Upper lobe of left lung (tissue), 6 donors: ENCODE measurements at regions not wholly inside any gene's neighbourhood (a gene's known extent, or its start where the extent isn't known, plus 50 kb on each side); places are given as distances from the start of the nearest gene placed in this dataset.
A peak's percentile ranks its signal among the peaks of the same experiment; 100 is the strongest.

Experiments
- ATAC-seq, 2 donors: fragments of 200-7000 bp; cut with Tn5 transposase; one replicate each; pipeline ENCODE4 v1.9.1; 2022; ENCODE audit warnings: mild to moderate bottlenecking in 2 of 2, moderate library complexity in 2 of 2; ENCODE audit not compliant: low FRiP score in 2 of 2
- DNase-seq, 2 donors: peaks; one replicate each; pipeline ENCODE4 v3.0.0-alpha.2; 2019 to 2020
- H3K27ac ChIP-seq, 4 donors: fragments of 200-600 bp; sonication (generic); one replicate each; pipeline ENCODE4 v1.5.1; 2016 to 2019
- H3K27me3 ChIP-seq, 4 donors: fragments of 200-600 bp; sonication (generic); one replicate each; pipeline ENCODE4 v1.5.1; 2017 to 2019
- H3K36me3 ChIP-seq, 4 donors: fragments of 200-600 bp; sonication (generic); one replicate each; pipeline ENCODE4 v1.5.1; 2016 to 2019
- H3K4me1 ChIP-seq, 4 donors: fragments of 200-600 bp; sonication (generic); one replicate each; pipeline ENCODE4 v1.5.1; 2018 to 2019
- H3K4me3 ChIP-seq, 4 donors: fragments of 200-600 bp; sonication (generic); one replicate each; pipeline ENCODE4 v1.5.1; 2017 to 2019; ENCODE audit warnings: mild to moderate bottlenecking in 2 of 4, moderate library complexity in 1 of 4
- H3K9me3 ChIP-seq, 4 donors: fragments of 200-600 bp; sonication (generic); one replicate each; pipeline ENCODE4 v1.5.1; 2018 to 2019
- EP300 ChIP-seq, 4 donors: sonication (generic); formaldehyde crosslinking; IDR thresholded peaks; one replicate each; pipeline ENCODE4 v1.5.1; 2017; ENCODE audit warnings: antibody characterized with exemption in 4 of 4, control low read depth in 2 of 4
- POLR2A ChIP-seq, 4 donors: fragments of 450-650 bp; IDR thresholded peaks; one replicate each; pipeline ENCODE4 v1.5.1; 2016 to 2017; ENCODE audit warnings: antibody characterized with exemption in 4 of 4, mild to moderate bottlenecking in 2 of 4
- POLR2AphosphoS5 ChIP-seq, 2 donors: sonication (generic); formaldehyde crosslinking; IDR thresholded peaks; one replicate each; pipeline ENCODE4 v1.5.1; 2017; ENCODE audit warnings: antibody characterized with exemption in 2 of 2
- WGBS, 2 donors: methylation state at CpG; one replicate each; pipeline ENCODE4 v1.1.5; 2017 to 2018; 5-methylcytosine and 5-hydroxymethylcytosine counted together
- TF ChIP-seq, protein P1 (sequence below), 6 experiments: fragments of 450-650 bp in 4 of 6; fragments of 200-600 bp in 2 of 6; sonication (generic) in 2 of 6; IDR thresholded peaks; one replicate each; pipeline ENCODE4 v1.5.1; 2016 to 2019; ENCODE audit warnings: antibody characterized with exemption in 6 of 6
- donor health status: DM: no; HTN: no; CAD: no; lungs with moderate emphysema.
- donor health status: DM: no; HTN: yes; CAD: no; lungs with severe emphysema.

- no peak overlapping the region for H3K4me3 ChIP-seq
- peak in 1 of 2 donors; percentile 58 for DNase-seq
- no peak for TF ChIP-seq POLR2A (IDR thresholded peaks at IDR 0.05)
- TF ChIP-seq, protein P1, sequence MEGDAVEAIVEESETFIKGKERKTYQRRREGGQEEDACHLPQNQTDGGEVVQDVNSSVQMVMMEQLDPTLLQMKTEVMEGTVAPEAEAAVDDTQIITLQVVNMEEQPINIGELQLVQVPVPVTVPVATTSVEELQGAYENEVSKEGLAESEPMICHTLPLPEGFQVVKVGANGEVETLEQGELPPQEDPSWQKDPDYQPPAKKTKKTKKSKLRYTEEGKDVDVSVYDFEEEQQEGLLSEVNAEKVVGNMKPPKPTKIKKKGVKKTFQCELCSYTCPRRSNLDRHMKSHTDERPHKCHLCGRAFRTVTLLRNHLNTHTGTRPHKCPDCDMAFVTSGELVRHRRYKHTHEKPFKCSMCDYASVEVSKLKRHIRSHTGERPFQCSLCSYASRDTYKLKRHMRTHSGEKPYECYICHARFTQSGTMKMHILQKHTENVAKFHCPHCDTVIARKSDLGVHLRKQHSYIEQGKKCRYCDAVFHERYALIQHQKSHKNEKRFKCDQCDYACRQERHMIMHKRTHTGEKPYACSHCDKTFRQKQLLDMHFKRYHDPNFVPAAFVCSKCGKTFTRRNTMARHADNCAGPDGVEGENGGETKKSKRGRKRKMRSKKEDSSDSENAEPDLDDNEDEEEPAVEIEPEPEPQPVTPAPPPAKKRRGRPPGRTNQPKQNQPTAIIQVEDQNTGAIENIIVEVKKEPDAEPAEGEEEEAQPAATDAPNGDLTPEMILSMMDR (IDR thresholded peaks at IDR 0.05) = no peak
- TF ChIP-seq POLR2AphosphoS5 (IDR thresholded peaks at IDR 0.05) = no peak
- TF ChIP-seq EP300 (IDR thresholded peaks at IDR 0.05) = no peak
- H3K4me1 ChIP-seq = peaks cover 0 to 14% (median 1%) of the 10 kb centered on the region in 4 donors
- H3K36me3 ChIP-seq = no peaks in the 10 kb centered on the region
- WGBS, 2 donors = 58 to 59% methylated on average over 8 of the region's 8 CpGs
- H3K9me3 ChIP-seq = no peaks in the 10 kb centered on the region
- no peak overlapping the region for H3K27ac ChIP-seq
- ATAC-seq = no peak
- no peaks in the 10 kb centered on the region for H3K27me3 ChIP-seq
These were observed 85.5 kb downstream of the APIP start for GRCh38 chr11:34830648-34831047.

- H3K27ac ChIP-seq = no peak overlapping the region
- DNase-seq (no peak), ATAC-seq (no peak)
- H3K9me3 ChIP-seq = no peaks in the 10 kb centered on the region
- TF ChIP-seq, protein P1 (IDR thresholded peaks at IDR 0.05) = no peak
- TF ChIP-seq POLR2AphosphoS5 (IDR thresholded peaks at IDR 0.05) = no peak
- TF ChIP-seq EP300 (IDR thresholded peaks at IDR 0.05) = no peak
- no peak for TF ChIP-seq POLR2A (IDR thresholded peaks at IDR 0.05)
- H3K4me3 ChIP-seq = no peak overlapping the region
- no peaks in the 10 kb centered on the region for H3K36me3 ChIP-seq
- peaks cover 0 to 19% (median 1%) of the 10 kb centered on the region in 4 donors for H3K4me1 ChIP-seq
- no peaks in the 10 kb centered on the region for H3K27me3 ChIP-seq
- 54 to 68% methylated on average over 5 of the region's 5 CpGs for WGBS, 2 donors
These were observed 86.1 kb downstream of the APIP start for GRCh38 chr11:34830035-34830434.

DNA sequence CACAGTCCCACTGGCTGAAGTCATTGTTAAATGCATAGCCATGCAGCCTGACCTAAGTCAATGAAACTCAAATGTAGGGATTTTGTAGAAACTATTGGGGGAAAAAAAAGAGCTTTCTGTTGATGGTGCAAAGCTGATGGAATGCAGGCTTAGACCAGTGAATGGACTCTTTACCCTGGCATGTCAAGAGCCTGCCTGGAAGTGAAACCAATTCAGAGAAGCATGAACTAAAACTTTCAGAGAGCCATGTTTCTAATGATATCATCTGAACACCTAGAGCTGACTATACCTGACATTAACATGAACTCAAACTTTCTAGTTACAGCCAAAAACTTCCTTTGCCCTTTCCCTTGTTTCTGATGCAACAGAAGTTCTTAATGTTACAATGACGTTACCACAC, 89.0 kb downstream of the APIP start:
- 82 to 87% methylated on average over 1 of the region's 1 CpG for whole genome bisulfite sequencing, 2 donors
- H3K4me1 ChIP-seq = peaks cover 0 to 22% (median 1%) of the 10 kb centered on the region in 4 donors
- ATAC-seq (no peak), DNase-seq (no peak)
- no peaks in the 10 kb centered on the region for H3K9me3 ChIP-seq
- no peak for TF ChIP-seq EP300 (IDR thresholded peaks at IDR 0.05)
- TF ChIP-seq POLR2AphosphoS5 (IDR thresholded peaks at IDR 0.05) = no peak
- TF ChIP-seq POLR2A (IDR thresholded peaks at IDR 0.05) = no peak
- TF ChIP-seq, protein P1 (IDR thresholded peaks at IDR 0.05) = no peak
- H3K27me3 ChIP-seq = no peaks in the 10 kb centered on the region
- no peaks in the 10 kb centered on the region for H3K36me3 ChIP-seq
- no peak overlapping the region for H3K4me3 ChIP-seq
- peak overlapping the region in 1 of 4 donors; percentile 75 for H3K27ac ChIP-seq

DNA sequence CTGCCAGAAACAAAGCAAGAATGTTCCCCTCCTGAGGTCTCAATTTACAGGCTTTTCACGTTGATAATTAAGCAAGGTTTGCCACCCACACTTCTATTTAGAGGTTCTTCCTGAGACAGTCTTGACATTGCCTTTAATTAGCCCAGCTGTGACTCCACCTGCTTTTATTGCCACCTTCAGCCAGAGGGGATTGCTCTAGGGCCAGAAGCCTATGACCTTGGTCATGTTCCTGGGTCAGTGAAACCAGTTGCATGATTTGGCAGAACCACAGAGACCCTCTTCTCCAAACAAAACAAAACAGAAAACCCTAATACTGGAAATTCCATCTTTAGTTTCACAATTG, 89.8 kb downstream of the APIP start:
- TF ChIP-seq POLR2A (IDR thresholded peaks at IDR 0.05) (no peak), POLR2AphosphoS5 (IDR thresholded peaks at IDR 0.05) (no peak), EP300 (IDR thresholded peaks at IDR 0.05) (no peak)
- TF ChIP-seq, protein P1 (IDR thresholded peaks at IDR 0.05) = no peak
- ATAC-seq = no peak
- peak overlapping the region in 3 of 4 donors; percentile 20 to 75 (median 31) for H3K27ac ChIP-seq
- no peak overlapping the region for H3K4me3 ChIP-seq
- no peaks in the 10 kb centered on the region for H3K27me3 ChIP-seq
- WGBS, 2 donors = 50 to 69% methylated on average over 1 of the region's 1 CpG
- no peaks in the 10 kb centered on the region for H3K36me3 ChIP-seq
- DNase-seq = no peak
- H3K4me1 ChIP-seq = peaks cover 0 to 22% (median 1%) of the 10 kb centered on the region in 4 donors
- no peaks in the 10 kb centered on the region for H3K9me3 ChIP-seq

DNA sequence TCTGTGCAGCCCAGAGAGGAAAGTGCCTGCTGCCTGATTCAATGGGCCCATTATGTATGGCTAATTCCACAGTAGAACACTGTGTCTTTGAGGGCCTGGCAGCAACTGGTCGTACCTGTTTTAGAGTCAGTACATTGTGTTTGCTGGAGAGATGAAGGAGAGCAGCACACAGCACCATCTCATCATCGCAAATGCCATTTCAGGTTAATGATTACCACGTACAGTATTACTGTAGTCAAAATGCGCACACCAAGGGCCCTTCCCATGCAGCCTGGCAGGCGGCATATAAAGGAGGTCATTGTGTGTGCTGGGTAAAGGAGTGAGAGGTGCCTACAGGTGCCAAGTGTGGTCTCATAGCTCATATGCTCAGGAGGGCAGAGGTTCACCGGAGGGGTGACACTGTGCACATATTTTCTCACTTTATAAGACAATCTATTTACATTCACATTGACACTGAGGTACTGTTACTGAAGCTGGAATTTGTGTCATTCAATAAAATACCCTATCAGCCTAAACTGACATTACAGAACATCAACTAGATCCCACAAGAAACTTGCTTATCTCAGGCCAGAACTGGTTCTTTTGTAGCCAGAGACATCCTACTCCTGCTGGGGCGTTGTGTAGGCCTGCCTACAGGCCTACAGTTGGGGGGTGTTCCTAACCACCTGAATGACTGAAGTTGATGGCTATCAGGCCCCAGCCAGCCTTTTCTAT, 90.4 kb downstream of the APIP start:
- TF ChIP-seq POLR2AphosphoS5 (IDR thresholded peaks at IDR 0.05) = peak in 1 of 2 donors; percentile 58
- peak in 2 of 4 donors; percentile 29 to 93 for TF ChIP-seq EP300 (IDR thresholded peaks at IDR 0.05)
- TF ChIP-seq POLR2A (IDR thresholded peaks at IDR 0.05) = peak in 1 of 4 donors; percentile 32
- TF ChIP-seq, protein P1 (IDR thresholded peaks at IDR 0.05) = no peak
- peak overlapping the region in 3 of 4 donors; percentile 20 to 75 (median 64) for H3K27ac ChIP-seq
- no peaks in the 10 kb centered on the region for H3K9me3 ChIP-seq
- H3K4me1 ChIP-seq = peaks cover 0 to 22% (median 1%) of the 10 kb centered on the region in 4 donors
- no peak overlapping the region for H3K4me3 ChIP-seq
- ATAC-seq = peak; percentile 58 to 85
- no peaks in the 10 kb centered on the region for H3K27me3 ChIP-seq
- DNase-seq = peak in 1 of 2 donors; percentile 75
- 70 to 83% methylated on average over 6 to 7 of the region's 7 CpGs for WGBS, 2 donors
- H3K36me3 ChIP-seq = no peaks in the 10 kb centered on the region
